HG02970 (cell line): ENCODE measurements at regions not wholly inside any gene's neighbourhood (a gene's known extent, or its start where the extent isn't known, plus 50 kb on each side); places are given as distances from the start of the nearest gene placed in this dataset.

ENCODE experiments used
- ATAC-seq: cut with Tn5 transposase; IDR thresholded peaks from one replicate; pipeline ENCODE4 v1.9.1; 2021; ENCODE audit warnings: mild to moderate bottlenecking, moderate library complexity, moderate number of reproducible peaks; ENCODE audit not compliant: unreplicated experiment, low FRiP score

DNA sequence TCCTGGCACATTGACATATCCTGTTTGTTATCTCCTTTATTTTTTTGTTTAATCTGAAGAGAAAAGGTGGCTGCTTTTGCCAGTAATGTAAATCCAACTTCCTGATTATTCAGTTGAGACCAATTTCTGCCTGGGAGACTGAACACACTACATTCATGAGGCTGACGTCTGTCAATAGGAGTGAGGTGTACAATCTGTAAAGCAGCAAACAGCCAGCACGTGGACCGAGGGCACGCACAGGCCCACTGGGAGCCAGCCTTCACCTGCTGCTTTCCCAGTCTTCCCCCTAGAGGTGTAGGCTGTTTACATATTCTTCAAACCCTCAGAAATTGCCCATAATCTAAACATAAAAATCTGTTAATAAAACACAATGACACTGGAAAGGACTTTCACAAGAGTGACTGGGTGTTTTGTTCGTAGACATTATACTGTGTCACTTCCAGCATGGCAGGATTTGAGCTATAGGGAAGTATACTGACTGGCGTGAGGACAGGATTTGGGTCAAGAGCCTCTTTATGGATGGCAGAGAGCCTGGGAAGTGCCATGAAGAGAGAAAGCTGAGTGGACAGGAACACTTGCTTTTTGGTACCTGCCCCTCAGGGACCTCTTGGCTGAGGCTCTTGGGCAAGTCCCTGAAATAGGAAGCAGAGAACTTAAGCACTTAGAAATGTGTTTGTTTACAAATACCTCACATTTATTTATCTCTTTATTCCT lies 552.9 kb upstream of the CAMK1G start:
- ATAC-seq = no peak

DNA sequence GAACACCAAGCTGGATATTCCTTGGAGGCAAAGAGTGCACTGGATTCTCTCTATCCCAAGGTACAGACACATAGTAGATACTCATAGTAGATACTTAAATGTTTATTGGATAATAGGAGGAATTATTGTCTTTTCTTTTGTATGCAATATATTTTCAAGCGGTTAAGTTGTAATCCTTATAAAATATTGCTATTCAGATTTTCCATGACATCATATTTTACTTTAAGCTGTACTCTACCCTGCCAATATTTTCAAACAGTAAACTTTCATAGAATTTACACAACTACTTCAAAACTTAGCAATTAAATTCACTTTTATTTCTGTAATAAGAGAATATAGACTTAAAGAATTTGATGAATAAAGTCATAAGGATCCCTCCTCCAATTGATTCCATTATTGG lies 546.5 kb upstream of the CAMK1G start:
- no peak for ATAC-seq

DNA sequence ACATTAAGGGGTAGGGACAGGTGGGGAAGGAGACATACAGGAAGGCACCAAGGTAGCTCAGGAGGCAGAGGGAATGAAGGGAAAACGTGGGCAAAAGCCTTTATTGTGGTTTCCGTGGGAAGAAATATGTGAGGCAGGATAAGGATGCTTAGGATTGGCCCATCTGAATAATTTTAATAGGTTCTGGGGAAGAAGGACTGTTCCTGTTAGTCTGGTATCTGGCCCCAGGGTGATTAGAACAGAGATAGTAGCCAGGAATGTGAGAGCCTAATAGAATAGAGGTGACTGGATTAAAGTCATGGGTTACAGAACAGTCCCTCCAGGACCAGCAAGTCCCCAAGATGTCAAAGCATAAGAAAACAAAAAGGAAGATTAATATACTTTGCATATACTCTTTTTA lies 545.2 kb upstream of the CAMK1G start:
- ATAC-seq = no peak

DNA sequence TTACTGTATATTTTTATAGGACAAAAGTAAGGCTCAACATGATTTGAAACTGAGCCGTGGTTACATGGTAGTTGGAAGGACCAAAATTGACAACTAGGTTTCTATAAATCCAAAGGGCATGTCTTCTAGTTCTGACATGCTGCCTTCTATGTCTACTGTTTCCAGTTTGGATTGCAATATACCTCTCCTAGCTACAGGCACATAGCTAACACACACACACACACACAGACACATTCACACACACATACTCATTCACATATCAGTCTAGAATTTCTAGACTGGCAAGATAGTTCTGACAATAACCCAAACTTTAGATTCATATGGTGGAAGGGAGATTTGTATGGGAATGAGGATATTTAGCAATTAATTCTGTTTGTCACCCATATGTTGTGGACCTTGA lies 544.8 kb upstream of the CAMK1G start:
- ATAC-seq = no peak

DNA sequence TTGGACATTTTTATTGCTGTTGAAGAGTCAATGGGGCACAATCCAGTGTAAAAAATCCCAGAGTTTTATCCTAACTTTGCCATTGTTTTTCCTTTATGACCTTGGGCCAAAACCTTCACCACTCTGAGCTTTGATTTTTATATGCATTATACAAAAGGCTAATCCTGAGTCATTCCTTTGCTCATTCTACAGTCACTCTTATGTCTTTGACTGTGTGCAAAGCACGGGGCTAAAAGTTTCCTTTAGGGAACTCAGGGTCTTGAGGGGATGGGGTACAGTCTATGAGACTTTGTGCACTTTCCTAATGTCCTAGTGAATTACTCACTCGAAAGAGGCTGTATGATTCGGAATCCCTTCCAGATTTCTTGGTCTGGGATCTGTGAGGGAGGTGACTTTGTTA lies 543.2 kb upstream of the CAMK1G start:
- ATAC-seq = no peak

DNA sequence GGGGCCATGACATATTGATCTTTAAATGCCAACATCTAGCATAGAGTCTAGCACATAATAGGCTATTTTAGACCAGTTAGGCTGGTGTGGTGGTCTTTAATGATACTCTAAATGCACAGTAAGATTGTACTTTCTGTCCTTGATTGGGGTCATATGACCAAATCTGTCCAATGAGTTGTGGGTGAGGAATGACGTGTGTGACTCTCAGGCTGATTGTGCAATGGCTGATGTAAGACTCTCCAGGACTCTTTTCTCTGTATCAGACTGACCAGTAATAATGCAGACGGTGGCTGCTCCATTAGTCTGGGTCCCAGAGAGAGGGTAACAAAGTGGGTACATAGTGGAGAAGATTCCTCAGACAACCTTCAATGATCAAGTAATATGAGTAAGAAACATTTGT lies 541.6 kb upstream of the CAMK1G start:
- no peak for ATAC-seq

DNA sequence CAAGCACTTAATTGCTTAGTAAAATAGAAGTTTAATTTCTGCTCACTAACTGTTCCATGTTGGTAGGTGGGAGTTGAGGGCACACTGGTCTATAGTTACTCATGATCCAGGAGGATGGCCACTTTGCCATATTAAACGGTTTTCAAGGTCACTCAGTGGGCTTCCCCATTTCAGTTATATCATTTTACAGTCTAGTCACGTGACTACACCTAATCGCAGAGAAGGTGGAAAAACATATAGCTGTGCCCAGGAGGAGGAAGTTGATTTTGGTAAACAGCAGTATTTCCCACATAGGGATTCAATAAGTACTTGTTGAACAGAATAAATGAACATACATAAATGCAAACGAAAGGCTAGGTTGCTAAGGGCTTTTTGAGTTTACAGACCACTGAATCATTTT lies 541.1 kb upstream of the CAMK1G start:
- ATAC-seq = no peak

DNA sequence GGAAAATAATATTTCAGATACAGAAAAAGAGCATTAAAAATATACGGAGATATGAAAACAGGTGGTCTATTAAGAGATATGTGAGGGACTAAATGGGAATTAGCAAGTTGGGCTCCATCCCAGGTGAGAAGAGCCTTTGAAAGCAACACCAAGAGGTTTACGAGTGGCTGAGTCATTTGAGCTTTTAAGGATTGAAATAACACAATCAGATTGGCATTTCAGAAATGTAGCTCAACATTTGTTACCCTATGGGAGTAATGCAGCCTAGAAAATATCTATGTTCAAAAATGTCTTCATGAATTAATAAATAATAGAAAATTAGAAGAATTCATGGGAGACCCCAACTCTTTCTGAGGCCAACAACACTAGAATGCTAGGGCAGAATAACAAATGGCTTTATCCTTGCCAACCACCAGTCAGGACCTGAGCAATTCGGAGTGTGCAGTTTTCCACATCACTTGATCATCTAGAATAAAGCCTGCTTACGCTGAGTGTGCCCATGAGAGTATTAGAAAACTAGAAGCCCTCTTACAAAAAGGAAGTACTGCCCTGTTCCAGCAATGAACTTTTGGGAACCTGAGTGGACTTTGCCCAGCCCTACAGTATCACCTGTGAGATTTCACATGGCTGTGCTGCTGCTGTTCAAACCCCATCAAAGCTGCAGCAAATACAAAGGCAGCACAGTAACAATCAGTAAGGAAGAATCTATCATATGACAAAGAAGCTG lies 538.0 kb upstream of the CAMK1G start:
- ATAC-seq = no peak

DNA sequence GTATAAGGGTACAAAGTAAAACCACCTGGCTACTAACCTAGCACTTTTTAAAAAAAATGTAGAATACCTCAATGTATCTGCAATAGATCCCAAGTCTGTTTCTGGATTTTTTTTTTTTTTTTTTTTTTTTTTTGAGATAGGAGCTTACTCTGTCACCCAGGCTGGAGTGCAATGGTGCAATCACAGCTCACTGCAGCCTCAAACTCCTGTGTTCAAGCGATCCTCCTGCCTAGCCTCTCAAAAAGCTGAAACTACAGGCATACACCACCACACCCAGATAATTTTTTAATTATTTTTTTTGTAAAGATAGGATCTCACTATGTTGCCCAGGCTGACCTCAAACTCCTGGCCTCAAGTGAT lies 537.5 kb upstream of the CAMK1G start:
- no peak for ATAC-seq

DNA sequence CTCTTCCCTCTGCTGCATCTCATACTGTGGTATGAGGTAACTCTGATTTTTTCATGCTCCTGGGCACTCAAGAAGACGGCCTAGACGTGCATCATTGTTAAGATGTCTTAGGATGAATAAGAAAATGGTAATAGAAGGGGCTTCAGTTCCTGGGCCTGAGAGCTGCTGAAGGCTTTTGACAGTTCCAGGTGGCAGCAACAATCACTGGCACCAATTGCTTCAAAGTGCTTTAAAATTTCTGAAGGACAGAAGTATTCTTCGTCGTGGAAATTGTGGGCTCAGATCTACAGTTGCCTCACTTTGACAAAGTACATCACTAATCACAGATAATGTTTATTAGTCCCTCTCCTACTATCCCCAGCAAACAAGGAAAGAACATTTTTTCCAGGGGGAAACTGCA lies 536.6 kb upstream of the CAMK1G start:
- ATAC-seq = no peak

DNA sequence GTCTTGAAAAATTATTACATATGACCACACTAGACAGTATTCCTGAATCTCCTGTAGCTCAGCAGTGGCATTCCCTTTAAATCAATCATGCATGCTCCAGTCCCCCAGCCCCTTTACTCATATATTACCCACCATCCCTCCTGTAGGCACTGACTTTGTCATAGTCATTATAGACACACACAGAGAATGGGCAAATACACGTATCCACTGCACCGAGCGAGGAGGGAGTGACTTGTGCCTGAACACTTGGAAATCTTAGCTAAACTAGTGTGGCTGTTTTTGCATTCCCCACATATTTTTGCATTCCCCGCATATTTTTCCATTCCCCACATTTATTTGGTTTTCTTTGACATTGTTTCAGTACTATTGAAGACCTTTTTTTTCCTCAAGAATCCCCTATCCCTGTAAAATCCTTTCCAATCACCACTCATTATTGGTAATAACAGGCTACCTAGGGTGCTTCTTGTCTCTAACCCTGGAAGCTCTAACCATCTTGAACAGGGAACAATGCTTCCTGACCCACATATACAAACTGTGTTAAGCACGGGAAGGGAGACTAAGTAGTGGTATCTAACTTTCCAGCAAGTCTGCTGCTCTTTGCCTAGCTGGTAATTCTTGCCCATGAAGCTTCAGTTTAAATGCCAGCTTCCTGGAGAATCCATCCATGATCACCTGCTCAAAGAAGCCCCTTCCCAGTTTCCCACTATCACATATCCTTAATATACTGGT lies 534.4 kb upstream of the CAMK1G start:
- no peak for ATAC-seq

DNA sequence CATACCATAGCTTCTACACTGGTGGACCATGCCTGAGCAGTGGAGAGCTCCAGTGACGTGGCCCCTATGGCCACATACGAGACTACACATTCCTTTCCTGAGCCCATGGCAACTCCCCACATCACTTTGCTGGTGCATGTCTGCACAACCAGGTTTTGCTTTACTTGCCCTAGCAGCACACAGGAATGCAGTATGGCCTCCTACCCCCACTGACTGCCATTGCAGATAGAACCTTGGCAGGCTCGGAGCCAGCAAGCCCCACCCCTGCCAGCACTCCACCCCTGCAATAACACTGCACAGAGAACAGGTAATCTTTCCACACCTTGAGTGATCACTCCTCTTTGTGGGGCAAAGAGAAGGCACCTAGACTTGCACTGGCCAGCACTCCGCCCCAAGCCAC lies 531.9 kb upstream of the CAMK1G start:
- ATAC-seq = no peak

DNA sequence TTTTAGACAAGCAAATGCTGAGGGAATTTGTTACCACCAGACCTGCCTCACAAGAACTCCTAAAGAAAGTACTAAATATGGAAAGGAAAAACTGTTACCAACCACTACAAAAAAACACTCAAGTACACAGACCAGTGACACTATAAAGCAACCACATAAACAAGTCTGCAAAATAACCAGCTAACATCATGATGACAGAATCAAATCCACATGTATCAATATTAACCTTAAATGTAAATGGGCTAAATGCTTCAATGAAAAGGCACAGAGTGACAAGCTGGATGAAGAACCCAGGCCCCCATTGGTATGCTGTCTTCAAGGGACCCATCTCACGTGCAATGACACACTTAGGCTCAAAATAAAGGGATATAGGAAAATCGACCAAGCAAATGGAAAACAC lies 529.9 kb upstream of the CAMK1G start:
- ATAC-seq = no peak

DNA sequence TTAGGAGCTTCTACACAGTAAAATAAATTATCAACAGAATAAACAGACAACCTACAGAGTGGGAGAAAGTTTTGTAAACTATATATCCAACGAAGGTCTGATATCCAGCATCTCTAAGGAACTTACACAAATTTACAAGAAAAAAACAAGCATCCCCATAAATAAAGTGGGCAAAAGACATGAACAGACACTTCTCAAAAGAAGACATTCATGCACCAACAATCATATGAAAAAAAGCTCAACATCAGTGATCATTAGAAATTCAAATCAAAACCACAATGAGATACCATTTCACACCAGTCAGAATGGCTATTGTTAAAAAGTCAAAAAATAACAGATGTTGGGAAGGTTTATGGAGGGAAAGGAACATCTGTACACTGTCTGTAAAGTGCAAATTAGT lies 526.4 kb upstream of the CAMK1G start:
- no peak for ATAC-seq

DNA sequence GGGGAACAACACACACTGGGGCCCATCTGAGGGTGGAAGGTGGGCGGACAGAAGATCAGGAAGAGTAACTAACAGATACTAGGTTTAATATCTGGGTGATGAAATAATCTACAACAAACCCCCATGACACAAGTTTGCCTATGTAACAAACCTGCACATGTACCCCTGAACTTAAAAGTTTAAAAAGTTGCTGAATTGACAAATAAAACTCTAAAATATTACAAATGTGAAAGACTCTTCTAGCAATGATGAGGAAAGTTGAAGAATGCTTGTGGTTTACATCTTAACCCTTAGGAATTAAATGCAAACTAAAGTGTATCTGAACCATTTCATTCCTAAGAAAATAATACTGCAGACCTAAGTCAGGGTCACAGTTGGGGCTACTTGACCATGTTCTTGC lies 525.6 kb upstream of the CAMK1G start:
- ATAC-seq = no peak

DNA sequence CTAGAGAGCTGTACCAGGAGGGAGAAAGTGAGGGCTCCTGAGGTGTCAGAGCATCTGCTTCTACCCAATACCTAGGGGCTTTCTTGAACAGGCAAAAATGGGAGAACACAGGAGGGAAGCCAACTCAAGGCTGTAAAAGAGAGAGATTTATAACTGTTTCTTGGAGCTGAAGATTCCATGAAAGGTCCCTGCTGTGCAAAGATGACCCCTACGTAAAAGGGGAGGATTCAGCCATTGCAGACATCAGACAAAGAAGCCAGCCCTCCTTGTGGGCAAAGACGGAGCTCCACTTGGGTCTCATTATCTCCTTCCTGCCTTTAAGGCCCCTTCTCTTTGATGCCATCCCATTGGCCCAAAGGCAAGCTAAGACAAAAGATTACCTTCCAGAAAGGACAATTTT lies 524.1 kb upstream of the CAMK1G start:
- ATAC-seq = no peak

DNA sequence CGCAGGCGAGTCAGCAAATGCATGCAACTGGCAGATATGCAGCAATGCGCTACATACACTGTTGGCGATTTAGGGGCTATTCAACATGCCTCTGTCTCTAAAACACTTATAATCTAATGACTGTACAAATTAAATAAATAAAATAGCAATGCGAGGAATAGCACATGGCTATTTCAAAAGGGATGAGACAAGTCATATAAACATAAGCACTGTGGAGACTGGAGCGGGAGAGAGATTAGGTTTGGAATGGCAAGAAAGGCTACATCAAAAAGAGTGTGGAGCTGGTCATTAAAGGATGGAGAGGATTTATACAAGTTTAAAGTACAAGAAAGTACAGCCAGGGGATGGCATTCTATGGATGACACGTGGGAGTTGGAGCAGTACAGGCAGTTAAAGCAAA lies 523.5 kb upstream of the CAMK1G start:
- ATAC-seq = no peak

DNA sequence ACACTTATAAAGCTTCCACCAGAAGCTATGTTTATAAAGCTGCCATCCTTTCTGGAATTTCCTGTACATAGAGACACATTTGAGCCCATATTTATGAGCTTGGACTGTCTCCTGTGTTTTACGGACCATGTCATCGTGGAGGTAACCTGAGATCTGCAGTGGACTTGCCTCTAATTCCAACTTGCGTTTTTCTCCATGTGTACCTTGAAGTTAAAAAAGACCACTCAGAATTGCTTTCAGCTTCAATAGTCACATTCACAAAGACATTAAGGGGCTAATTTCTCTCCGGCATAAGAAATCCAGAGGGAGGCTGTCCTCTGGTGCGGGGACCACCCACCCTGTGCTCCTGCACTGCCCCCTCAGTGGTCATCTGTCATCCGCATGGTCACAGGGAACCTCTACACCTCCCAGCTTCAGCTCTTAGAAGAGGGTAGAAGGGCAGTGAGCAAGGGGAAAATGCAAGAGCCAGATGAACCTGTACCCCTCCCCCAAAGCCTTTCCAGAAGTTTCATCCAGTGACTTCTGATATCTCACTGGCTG lies 521.4 kb upstream of the CAMK1G start:
- ATAC-seq = no peak

DNA sequence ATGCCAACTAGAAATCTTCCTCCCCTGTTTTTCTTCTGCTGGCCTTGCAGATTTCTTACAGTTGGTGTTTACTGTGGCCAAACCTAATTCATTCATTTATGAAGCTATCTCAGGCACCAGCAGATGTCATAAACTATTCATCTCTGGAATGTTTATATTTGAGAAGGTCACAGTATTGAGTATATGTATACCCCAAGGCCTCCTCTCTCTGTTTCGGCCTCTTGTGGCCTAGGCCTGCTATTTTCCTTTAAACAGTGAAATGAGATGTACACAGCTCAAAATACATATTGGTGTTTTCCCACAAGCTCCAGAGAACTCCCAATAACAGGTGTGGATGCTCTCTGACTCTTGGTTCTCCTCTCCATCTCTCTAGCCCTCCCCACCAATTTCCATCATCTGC lies 520.7 kb upstream of the CAMK1G start:
- ATAC-seq = no peak

DNA sequence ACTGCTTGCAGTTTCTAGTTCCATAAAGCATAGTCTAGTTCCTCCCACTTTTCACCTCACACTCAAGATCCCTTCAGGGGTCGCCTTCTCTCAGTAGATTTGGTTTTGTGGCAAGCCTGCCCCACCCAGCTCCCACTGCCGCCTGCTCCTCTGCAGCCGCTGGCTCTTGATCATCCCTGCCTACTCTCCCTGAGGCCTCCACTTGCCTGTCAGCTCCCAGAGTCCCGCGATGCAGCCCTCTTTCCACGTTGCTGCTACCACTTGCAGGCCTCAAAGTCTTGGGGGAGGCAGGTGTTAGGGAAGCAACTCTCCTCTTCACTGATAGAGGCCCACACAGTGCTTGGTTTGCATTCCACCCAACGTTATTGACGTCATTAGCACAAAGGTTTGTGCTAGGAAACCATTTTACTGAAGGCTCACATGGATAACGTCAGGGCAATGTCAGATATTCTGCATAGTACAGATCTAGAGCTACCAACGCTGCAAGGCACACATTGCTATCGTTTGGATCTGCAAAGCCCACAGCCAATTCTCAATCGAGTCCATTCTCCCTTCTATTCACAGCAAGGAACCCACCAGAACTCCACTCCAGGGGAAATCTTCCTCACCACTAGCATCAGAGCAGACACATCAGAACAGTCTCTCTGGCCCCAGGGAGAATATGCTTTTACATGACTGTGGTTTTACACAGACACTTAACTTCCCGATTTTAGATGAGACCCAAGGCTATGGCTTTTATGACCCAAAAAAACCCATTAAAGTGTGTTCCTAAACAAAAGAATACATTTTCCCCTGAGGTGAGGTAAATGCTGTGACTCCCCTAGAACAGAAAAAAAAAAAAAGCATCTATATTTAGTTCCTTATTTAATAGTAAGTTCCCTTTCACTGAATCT lies 519.5 kb upstream of the CAMK1G start:
- ATAC-seq = no peak
